NCI-H460 (cell line): ENCODE measurements at regions not wholly inside any gene's neighbourhood (a gene's known extent, or its start where the extent isn't known, plus 50 kb on each side); places are given as distances from the start of the nearest gene placed in this dataset.
"Not testable (repeated sequence)": the region's sequence is repeated elsewhere in the genome, so short reads cannot be mapped to it uniquely, and the experiment has no call there.

Experiments used
- DNase-seq: peaks from one replicate; pipeline ENCODE4 v3.0.0-alpha.2; 2016; ENCODE audit warnings: low read depth; ENCODE audit errors: extremely low read depth

DNA sequence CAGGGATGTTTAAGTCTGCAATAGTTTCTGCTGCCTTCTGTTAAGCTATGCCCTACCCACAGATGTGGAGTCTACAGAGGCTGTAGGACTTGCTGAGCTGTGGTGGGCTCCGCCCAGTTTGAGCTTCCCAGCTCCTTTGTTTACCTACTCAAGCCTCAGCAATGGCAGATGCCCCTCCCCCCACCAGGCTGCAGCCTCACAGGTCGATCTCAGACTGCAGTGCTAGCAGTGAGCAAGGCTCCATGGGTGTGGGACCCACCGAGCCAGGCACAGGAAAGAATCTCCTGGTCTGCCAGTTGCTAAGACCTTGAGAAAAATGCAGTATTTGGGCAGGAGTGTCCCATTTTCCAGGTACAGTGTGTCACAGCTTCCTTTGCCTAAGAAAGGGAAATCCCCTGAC lies 435.2 kb upstream of the TOM1L1 start:
- DNase-seq: not testable (repeated sequence)

DNA sequence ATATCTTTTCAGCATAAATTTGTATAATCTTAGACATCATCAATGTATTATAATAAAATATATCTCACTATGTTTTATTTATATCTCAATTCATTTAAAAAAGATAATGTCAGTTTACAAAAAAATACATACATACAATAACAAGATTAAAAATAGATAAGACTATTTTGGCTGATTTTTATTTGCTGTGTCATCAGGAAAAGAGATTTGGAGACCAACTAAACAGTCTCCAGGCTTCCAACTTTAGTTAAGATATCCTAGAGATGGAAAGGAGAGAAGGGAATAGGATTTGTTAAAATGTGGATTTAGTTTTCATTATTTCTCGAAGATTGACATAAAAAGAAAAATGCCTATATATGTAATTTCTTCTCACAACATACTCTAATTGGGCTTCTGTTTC lies 433.8 kb upstream of the TOM1L1 start:
- no peak for DNase-seq

DNA sequence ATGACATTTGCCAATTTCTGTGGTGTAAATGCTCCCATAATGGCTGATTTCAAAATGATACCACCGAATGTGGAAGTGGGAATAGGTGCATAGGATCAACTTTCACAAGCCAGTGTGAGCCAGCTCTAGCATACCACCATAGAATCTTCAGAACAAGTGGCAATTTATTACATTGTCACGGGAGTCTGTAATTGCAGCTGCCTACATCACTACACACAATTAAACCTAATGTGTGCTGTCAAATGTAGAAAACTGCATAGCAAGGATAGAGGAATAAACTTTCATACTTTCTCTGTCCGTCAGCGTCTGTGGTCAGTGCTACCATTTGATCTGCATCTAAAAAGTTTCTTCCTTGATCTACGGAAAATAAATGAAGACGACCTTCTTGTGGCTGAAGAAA lies 417.8 kb upstream of the TOM1L1 start:
- DNase-seq: no peak

DNA sequence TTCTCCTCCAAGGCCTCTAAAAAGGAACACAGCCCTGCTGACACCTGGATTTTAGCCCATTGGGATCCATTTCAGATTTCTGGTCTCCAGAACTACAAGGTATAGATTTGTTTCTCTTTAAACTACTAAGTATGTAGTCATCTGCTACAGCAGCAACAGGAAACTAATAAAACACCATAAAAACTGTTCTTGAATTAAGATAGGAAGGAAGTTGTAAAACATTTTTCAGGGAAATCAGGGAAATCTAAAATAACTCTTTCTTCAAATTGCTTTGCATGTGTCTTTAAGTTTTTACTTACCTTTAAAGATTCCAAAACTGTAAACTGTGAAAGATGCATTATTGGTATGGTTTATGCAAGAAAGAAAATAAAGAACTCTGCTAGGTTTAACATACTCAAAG lies 407.0 kb upstream of the TOM1L1 start:
- no peak for DNase-seq

DNA sequence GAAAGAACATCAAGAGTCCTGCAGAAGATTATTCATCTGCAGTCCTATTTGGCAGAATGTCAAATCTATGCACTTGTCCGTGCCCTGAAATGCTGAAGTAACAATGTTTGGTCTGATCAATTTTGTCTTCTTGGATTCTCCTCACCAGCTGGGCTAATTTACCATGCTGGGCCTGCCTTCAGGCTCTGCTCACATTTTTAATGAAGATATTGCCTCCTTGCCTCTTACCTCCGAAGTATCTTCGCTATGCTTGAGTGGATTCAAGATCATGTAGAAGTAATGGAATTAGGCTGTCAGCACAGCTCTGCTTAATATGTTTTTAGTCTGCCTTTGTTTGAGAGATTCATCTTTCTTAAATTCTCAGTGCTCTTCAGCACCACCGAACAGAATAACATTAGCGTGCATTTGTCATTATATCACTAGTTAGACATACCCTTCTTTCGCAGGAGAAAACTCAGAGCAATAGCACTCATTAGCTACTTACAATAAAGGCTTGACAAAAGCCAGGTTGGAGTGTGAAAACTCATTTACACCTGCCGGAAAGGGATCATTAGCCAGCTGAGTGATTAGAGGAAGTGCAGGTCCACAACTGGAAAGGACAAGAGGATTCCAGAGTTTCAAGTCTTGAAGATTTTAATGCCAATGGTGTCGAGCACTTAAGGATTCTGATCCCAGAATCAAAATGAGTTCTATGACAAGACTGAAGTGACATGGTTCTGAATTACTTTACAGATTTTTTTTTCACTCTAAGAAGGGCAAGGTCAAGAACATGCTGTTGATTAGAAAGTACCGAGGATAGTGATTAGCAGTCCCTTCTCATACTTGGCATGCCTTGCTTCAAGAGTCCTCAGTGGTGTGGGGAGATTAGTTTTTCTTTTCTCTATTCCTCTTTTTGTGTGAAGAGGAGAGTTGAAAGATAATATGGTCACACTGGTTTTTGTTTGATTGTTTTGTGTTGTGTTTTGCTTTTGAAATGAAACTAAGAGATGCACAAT lies 405.6 kb upstream of the TOM1L1 start:
- DNase-seq: no peak

GRCh38 chr17:54505404-54505803 lies 395.2 kb upstream of the TOM1L1 start:
- DNase-seq: no peak

GRCh38 chr17:54518706-54519105 lies 381.9 kb upstream of the TOM1L1 start:
- no peak for DNase-seq

- no peak for DNase-seq
These were observed 379.5 kb upstream of the TOM1L1 start for GRCh38 chr17:54521137-54521536.

DNA sequence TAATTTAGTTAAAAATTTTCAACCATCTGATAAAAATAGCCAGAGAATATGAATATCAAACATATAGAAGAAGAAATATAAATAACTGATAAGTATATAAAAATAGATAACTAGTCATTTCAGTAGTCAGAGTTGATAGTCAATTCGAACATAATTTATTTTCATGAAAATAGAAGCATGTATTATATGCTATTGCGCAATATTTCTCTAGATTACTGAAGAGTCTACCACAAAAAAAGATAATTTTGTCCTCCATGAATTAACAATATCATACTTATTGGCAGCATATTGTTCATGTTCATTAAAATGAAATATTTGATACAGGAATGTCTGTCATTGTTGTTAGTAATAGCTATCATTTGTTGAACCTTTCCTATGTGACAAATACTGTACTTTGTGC lies 376.2 kb upstream of the TOM1L1 start:
- no peak for DNase-seq

- no peak for DNase-seq
These were observed 372.7 kb upstream of the TOM1L1 start for GRCh38 chr17:54527941-54528340.

DNA sequence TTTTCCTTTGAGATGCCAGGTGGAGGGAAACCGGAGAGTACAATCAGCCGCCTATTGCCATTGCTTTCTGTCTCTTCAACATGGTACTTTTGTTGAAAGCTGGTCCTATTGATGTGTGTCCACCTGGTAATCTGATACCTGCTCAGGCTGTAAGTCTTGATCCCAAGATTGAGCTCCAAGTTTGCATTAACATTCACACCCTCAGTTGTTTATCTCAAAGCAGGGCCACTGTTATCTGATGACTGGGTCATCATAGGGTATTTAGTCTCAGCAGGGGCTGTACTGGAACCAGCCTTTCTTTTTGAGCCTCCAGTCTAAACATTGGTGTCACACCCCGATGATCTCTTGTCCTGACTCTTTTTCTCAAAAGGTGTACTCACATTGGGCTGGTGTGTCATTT lies 370.3 kb upstream of the TOM1L1 start:
- DNase-seq: no peak

- DNase-seq: no peak
These were observed 364.3 kb upstream of the TOM1L1 start for GRCh38 chr17:54536306-54536705.

DNA sequence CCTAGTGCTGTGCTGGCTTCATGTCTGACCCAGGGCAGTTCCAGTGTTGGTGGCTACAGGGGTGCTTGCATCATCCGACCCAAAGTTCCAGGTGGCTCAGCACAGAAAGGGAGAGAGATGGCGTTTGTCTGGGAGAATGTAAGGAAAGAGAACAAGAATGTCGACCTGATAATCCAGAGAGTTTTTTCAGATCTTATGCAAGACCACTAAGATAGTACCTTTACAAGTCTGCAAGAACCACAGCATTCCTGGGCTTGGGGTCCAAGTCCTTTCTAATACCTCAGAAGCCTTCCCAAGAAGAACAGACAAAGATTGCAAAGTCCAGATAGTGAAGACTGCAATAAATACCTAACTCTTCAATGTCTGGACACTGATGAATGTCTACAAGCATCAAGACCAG lies 363.0 kb upstream of the TOM1L1 start:
- no peak for DNase-seq

GRCh38 chr17:54544249-54544648 lies 356.4 kb upstream of the TOM1L1 start:
- no peak for DNase-seq

DNA sequence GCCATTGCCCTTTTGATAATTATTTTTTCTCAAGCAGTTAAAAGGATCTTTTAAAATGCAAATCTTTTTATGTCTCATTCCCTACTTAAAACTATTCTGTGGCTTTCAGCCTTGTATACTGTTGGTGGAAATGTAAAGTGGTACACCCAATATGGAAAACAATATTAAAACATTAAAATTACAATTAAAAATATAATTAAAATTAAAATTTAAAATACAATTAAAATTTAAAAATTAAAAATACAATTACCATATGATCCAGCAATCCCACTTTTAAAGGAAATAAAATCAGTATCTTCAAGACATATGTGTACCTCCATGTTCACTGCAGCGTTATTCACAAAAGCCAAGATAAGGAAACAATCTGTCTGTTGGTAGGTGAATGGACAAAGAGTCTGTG lies 340.8 kb upstream of the TOM1L1 start:
- no peak for DNase-seq

DNA sequence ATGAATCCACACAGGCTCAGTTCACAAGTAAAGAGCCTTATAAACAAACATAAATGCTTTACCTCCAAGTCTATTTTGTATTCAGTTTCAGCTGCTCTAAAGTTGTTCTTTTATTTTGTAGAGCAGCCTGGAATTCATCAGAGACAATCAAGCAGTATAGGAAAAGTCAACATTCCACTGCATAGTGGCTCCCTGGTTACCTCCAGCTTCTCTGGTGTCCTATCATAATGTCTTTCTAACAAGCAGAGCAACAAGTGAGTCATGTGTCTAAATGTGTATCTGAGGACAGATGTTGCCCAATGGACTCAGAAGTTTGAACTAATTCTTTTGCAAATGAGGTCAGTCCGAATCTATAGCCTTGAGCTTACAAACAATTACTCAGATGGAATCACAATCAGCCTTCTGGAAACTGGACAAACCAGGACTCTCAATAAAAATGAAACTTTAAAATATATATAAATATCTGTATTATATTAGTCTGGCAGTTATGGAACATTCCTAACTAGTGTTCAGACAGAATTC lies 292.0 kb upstream of the TOM1L1 start:
- no peak for DNase-seq

DNA sequence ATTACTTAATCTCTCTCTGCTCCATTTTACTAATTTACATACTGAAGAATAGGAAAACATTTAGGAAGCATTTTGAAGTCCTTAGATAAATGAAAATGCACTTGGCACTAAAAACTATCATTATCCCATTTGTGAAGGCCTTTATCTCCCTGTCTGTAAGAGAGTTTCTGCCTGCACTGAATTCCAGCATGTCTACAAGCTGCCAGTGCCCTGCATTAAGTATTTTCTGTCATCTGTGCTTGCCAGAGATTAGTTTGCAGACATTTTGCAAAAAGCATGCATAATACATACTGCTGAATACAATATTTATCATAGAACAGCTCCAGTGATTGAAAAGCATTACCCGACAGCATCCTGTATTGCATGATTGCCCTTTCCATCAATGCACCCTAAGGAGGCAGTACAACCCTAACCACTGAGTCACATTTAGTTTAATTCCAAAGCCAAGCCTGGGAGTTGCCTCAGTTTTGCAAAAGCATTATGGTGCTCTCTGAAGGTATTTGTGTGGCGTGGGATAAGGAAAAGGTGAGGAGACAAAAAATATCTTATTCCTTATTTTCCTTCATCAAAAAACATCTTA lies 280.2 kb upstream of the TOM1L1 start:
- no peak for DNase-seq

GRCh38 chr17:54623746-54624145 lies 276.9 kb upstream of the TOM1L1 start:
- DNase-seq: no peak

DNA sequence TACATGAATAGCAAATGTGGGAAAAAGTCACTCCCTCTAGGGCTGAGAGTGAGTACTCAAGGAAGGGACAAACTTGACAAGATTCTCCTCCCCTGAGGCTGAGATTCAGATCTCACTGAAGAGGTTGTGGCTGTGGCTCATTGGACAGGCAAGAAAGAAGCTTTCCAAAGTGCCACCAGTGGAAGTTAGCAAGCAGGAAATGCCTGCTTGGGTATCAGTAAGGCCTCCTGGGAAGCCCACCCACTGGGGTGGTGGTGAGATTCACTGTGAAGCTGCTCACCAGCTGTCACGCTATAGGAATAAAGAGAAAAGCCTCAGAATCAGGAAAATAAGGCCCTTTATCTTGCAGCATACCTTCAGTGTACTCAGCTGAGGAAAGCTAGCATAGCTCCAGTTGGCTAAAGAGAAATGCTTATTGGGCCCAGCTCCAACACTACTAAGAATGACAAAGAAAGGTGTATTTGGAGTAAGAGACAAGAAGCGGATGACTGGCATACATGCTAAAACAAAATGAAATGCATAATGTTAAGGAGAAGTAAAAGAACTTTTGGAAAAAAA lies 274.4 kb upstream of the TOM1L1 start:
- no peak for DNase-seq

- not testable (repeated sequence) for DNase-seq
These were observed 261.2 kb upstream of the TOM1L1 start for GRCh38 chr17:54639426-54639825.

DNA sequence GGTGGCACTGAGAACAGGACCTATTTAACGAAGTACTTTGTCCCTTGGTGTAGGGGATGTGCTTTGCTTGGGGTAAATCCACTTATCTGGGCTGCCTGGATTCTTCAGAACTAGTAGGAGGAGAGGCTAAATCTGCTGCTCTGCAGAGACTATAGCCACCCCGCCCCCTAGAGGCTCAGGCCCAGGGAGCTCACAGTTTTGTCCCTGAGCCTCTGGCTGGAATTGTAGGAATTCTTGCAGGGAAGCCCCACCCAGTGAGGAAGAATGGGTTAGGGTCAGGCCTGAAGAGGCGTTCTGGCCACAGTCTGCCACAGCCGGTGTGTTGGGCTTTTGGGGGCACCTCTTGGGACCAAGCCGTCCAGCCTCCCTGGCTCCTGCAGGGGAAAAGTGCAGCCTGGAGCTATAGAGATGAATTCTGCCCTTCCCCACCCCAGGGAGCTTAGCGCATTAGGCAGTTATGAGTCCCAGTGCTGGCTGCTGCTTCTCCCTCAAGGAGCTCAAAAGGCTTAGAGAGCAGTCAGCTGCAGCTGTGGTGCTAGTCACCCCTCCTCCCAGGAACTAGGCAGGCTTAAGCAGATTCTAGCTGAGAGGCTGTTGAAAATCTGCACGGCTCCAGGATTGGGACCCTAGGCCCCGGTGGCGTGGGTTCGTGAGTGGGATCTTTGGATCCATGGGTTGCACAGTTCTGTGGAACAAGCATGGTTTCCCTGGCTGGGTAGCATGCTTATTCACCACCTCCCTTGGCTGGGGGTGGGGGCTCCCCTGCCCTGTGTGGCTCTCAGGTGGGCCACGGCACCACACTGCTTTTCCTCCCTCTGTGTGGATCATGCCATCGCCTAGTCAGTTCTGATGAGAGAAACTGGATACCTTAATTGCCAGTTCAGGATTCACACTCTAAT lies 237.4 kb upstream of the TOM1L1 start:
- DNase-seq: no peak
